ENCODE measurements at regions not wholly inside any gene's neighbourhood (a gene's known extent, or its start where the extent isn't known, plus 50 kb on each side); places are given as distances from the start of the nearest gene placed in this dataset.

GRCh38 chr11:122601141-122602125, 54.1 kb upstream of the UBASH3B start (continued):
- TF ChIP-seq CBX5 (IDR thresholded peaks at IDR 0.05; ENCODE audit: low read depth, low read length) (no peak), SUZ12 (IDR thresholded peaks at IDR 0.05; ENCODE audit: low read length) (no peak), GABPA (IDR thresholded peaks at IDR 0.05; ENCODE audit: borderline replicate concordance, insufficient read depth, low read length) (no peak)

All from H1 (cell line).